GM21515 (cell line): ENCODE measurements at regions not wholly inside any gene's neighbourhood (a gene's known extent, or its start where the extent isn't known, plus 50 kb on each side); places are given as distances from the start of the nearest gene placed in this dataset.
A peak's percentile ranks its signal among the peaks of the same experiment; 100 is the strongest.
"Not testable (repeated sequence)": the region's sequence is repeated elsewhere in the genome, so short reads cannot be mapped to it uniquely, and the experiment has no call there.

ENCODE experiments used
- ATAC-seq: cut with Tn5 transposase; IDR thresholded peaks from one replicate; pipeline ENCODE4 v1.9.1; 2021; ENCODE audit not compliant: unreplicated experiment

DNA sequence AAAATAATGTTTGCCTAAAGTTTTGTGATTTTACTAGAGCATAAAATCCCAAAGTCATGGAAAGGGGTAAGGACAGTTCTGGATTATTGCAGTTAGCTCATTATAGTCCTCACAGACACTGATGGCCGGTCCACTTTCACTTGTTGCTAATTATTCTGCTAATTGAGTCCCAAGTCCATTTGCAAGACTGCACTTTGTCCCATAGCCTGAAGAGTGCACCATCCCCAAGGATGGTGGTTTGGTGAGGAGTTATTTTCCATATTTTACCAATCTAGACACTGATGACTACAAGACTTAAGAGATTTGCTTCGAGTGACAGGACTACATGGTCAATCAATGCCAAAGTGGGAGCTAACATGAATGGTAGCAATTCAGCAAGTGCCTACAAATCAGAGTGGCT, 181.8 kb upstream of the CACNA2D1 start:
- no peak for ATAC-seq

DNA sequence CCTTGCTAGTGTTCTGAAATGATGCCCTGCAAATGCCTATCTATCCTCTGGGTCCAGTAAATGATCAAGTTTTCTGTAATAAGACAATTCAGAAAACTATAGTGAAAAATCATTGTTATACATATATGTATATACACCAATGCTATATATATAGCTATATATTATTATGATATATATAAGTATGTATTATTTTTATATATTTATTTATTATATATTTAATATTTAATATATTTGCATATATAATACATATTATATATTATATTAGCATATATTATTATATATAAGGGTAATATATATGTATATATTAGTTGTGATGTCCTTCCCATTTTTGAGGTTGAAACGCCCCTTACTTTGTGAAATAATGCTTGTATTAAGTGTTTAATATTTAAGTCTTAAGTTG, 181.4 kb upstream of the CACNA2D1 start:
- ATAC-seq = no peak

- no peak for ATAC-seq
These were observed 180.8 kb upstream of the CACNA2D1 start for GRCh38 chr7:82624337-82624736.

- ATAC-seq = no peak
These were observed 180.2 kb upstream of the CACNA2D1 start for GRCh38 chr7:82623812-82624211.

DNA sequence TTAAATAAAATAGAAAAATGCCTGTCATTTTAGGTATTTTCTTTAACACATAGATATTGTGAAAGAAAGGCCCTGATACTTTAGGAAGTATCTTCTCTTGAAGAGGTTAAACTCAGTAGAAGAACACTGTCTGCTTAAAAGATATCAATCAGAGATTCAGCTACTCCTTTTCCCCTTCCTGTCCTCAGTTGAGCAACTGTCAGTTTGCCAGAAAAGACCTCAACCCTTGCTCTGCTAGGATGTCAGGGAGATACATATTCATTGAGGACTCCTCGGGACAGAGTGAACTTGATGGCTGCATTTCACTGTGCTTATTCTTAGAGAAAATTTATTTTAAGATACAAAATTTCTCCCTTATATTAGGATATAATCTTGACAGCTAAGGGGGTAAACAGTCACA, 173.6 kb upstream of the CACNA2D1 start:
- no peak for ATAC-seq

DNA sequence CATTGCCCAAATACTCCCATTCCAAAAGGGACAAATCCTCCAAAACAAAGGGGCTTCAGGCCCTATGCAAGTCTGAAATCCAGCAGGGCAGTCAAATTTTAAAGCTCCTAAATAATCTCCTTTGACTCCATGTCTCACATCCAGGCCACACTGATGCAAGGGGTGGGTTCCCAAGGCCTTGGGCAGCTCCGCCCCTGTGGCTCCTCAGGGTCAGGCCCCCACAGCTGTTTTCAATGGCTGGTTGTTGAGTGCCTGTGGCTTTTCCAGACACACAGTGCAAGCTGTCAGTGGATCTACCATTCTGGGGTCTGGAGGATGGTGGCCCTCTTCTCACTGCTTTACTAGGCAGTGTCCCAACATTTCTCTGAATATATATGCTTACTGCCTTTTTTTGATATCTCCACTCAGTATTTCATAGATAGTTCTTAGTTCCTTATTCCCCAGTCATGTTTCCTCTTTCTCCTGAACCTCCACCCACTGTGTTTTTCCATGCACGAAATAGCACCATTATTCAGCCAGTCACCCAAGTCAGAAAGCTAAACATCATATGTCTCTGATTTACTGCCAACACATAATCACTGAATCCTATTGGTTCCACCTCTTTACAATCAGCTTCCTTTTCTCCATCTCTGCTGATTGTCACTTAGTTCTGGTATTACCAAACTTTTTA, 172.6 kb upstream of the CACNA2D1 start:
- ATAC-seq = no peak

GRCh38 chr7:82615527-82615926, 171.9 kb upstream of the CACNA2D1 start:
- ATAC-seq = no peak

GRCh38 chr7:82609746-82610145, 166.2 kb upstream of the CACNA2D1 start:
- no peak for ATAC-seq

- ATAC-seq = no peak
These were observed 161.8 kb upstream of the CACNA2D1 start for GRCh38 chr7:82605247-82605864.

DNA sequence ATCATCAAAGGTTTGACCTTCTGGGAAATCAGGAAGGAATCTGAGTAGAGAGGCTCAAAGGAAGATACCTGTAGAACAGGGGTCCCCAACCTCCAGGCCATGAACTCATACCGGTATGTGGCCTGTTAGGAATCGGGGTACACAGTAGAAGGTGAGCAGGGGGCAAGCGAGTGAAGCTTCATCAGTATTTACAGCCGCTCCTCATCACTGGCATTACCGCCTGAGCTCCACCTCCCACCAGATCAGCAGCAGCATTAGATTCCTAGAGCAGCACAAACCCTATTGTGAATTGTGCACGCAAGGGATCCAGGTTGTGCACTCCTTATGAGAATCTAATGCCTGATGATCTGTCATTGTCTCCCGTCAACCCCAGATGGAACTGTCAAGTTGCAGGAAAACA, 158.5 kb upstream of the CACNA2D1 start:
- ATAC-seq = no peak

DNA sequence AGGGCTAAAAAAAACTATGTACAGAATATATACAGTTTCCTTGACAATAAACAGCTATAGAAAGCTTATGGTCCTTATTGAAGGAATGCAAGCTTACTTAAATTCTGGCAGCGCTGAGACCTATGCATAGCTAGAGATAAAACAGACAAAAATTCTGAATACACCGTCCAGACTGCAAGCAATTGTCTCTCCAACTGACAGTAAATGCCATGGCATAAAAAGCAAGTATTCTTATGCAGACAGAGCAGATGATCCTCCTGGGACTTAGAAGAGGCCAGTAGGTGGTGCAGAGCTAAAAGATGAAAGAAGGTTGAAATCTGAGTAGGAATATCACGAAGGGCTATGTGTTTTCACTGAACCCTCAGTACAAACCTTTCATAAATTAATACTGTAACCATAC, 157.0 kb upstream of the CACNA2D1 start:
- no peak for ATAC-seq

- ATAC-seq = no peak
These were observed 156.3 kb upstream of the CACNA2D1 start for GRCh38 chr7:82599895-82600294.

GRCh38 chr7:82598958-82599357, 155.4 kb upstream of the CACNA2D1 start:
- ATAC-seq = no peak

GRCh38 chr7:82595795-82596194, 152.2 kb upstream of the CACNA2D1 start:
- ATAC-seq = not testable (repeated sequence)

DNA sequence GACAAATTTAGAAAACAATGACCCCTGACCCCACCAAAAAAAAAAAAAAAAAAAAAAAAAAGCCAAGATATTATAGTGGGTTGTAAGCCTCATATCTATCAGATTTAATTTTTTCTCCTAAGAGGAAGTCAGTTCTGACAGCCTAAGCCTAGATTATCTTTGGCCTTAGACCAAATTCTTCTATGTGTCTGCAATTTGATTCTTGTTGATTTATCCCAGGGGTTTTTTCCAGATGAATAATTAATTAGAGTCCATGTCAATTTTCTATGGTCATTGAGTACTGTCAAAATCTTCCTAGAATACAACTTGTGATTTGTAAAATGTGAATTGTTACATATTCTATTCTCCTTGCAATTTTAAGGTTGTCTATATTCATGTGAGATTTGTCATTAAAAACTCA, 151.6 kb upstream of the CACNA2D1 start:
- no peak for ATAC-seq

GRCh38 chr7:82594665-82595064, 151.1 kb upstream of the CACNA2D1 start:
- no peak for ATAC-seq

DNA sequence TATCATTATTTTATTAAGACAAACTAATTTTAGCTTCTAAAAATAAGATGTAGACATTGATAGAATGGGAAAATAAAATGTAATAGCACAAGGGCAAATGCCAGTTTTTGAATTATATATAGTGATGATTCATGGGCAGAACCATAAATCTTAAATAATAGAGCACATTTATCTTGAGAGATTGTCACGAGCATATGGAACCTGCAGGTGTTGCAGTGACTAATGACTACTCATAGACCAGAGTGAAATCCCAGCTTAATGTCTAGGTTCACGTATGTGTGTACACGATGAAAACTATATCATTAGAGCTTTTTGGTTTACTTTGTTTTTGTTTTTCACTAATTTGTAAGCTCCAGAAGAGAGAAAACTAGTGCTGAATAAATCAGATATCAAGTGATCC, 150.2 kb upstream of the CACNA2D1 start:
- no peak for ATAC-seq

GRCh38 chr7:82592416-82592815, 148.8 kb upstream of the CACNA2D1 start:
- ATAC-seq = no peak

DNA sequence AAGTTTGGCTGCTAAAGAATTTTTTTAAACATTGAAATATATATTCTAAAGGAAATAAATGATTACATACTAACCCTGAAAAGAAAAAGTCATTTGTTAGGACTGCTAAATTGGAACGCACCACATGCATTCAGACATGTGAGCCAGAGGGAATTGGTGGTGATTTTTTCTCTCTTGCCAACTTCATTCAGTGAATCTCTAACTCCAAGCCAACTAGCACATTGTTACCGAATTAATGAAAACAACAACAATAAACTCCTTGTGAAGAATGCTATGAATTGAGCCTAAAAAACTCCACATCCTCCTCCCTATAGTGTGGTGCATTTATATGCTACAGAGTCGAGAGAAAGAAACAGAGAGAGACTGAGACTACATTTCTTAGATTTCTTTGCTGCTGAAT, 135.5 kb upstream of the CACNA2D1 start:
- no peak for ATAC-seq

GRCh38 chr7:82578430-82578829, 134.9 kb upstream of the CACNA2D1 start:
- ATAC-seq = no peak

DNA sequence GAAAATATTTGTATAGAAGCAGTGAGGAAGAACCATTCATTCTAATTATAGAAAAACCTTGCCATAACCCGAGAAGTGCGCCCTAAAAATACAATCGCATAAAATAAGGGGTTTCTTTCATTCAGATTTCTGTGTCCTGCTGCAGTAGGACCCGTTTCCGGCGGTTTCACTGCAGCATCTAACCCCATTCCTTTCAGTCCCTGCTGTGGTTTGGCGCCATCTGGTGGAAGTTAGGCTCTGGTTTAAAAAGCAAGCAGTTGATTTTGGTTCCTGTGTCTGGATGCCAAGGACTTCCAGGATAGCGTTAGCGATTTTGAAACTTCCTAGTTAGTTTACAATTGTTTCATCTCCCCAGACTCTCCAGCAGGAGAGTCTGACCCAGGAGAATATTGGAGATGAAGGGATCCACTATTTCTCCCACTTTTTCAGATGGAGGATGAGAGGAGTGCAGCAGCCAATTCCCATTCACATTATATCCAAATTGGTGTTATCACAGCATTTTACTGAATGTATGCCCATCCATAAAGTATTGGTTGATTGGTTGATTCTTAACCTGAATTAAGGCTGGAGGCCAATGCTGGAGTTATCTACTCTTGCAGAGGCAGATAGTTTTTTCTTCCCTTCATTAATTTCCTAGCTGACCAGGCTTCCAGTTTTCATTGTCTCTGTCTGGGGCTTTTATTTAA, 128.8 kb upstream of the CACNA2D1 start:
- ATAC-seq = peak; percentile 97

- ATAC-seq = not testable (repeated sequence)
These were observed 127.5 kb upstream of the CACNA2D1 start for GRCh38 chr7:82571047-82571446.
